ENCODE measurements at regions not wholly inside any gene's neighbourhood (a gene's known extent, or its start where the extent isn't known, plus 50 kb on each side); places are given as distances from the start of the nearest gene placed in this dataset.

- Histone ChIP-seq H2BK20ac (ENCODE audit: low read depth, low read length, poor library complexity, severe bottlenecking) (no peak overlapping the region), H3K4me1 (ENCODE audit: insufficient read depth, low read length) (no peaks in the 10 kb centered on the region), H4K91ac (ENCODE audit: insufficient read length, low read depth, low read length) (no peak overlapping the region), H3T11ph (ENCODE audit: low read length) (no peak overlapping the region), H2BK12ac (ENCODE audit: insufficient read length, low read depth, low read length) (no peak overlapping the region), H2BK120ac (ENCODE audit: low read depth, low read length, poor library complexity, severe bottlenecking) (no peak overlapping the region), H3K18ac (ENCODE audit: insufficient read length, low read depth, low read length) (no peak overlapping the region), H3K23ac (ENCODE audit: insufficient read length, low read depth, low read length) (no peak overlapping the region), H2BK15ac (ENCODE audit: low read depth, low read length) (no peak overlapping the region), H3K9me3 (ENCODE audit: control insufficient read depth, low read depth, low read length) (no peaks in the 10 kb centered on the region), H2AFZ (ENCODE audit: low read length) (no peak overlapping the region), H2BK5ac (ENCODE audit: insufficient read length, low read length) (no peak overlapping the region), H3K79me2 (ENCODE audit: insufficient read depth, low read length) (no peaks in the 10 kb centered on the region), H4K8ac (replicated peaks; ENCODE audit: insufficient read length, low read depth, low read length) (no peak overlapping the region), H3K4ac (ENCODE audit: low read depth, low read length) (no peak overlapping the region), H3K9ac (ENCODE audit: extremely low read depth, insufficient read length, low read length) (no peak overlapping the region), H3K27me3 (ENCODE audit: insufficient read depth, low read length) (no peaks in the 10 kb centered on the region), H3K56ac (ENCODE audit: insufficient read length, low read depth, low read length) (no peak overlapping the region), H3K4me2 (ENCODE audit: insufficient read depth, insufficient read length, low read length) (no peak overlapping the region), H4K20me1 (ENCODE audit: control insufficient read depth, insufficient read depth, insufficient read length) (no peaks in the 10 kb centered on the region), H3K14ac (ENCODE audit: insufficient read depth, low read length) (no peak overlapping the region), H3K23me2 (ENCODE audit: insufficient read length, low read depth, low read length, poor library complexity, severe bottlenecking) (no peaks in the 10 kb centered on the region), H2AK5ac (ENCODE audit: insufficient read length, low read length) (no peak overlapping the region), H3K27ac (ENCODE audit: insufficient read length, low read depth, low read length) (no peak overlapping the region), H3K79me1 (ENCODE audit: insufficient read depth, low read depth, low read length, poor library complexity, severe bottlenecking) (no peaks in the 10 kb centered on the region), H4K5ac (ENCODE audit: insufficient read length, low read depth, low read length) (no peak overlapping the region)
- Mint-ChIP-seq H3K9me3 (peaks cover 4 to 8% of the 10 kb centered on the region in 2 experiments; a peak in 4 of 5 replicates), H3K27ac (no peak overlapping the region), H3K4me1 (peaks cover 3 to 4% of the 10 kb centered on the region in 2 experiments; a peak in 3 of 4 replicates), H3K4me3 (no peak overlapping the region), H3K27me3 (ENCODE audit: low read depth) (no peaks in the 10 kb centered on the region), H3K36me3 (ENCODE audit: insufficient read depth in 1 of 3, low read depth in 3 of 3) (peaks cover 2 to 5% (median 3%) of the 10 kb centered on the region in 3 experiments; a peak in 3 of 7 replicates)
- no peak for TF ChIP-seq CTCF (conservative IDR thresholded peaks at IDR 0.05)
- WGBS (ENCODE audit: extremely low coverage, insufficient read length, low lambda C conversion rate) = 100% methylated on average over 1 of the region's 2 CpGs
- DNase-seq = no peak
Observed at GRCh38 chr12:77308056-77308455, 242.7 kb upstream of the E2F7 start.
